ENCODE measurements at regions not wholly inside any gene's neighbourhood (a gene's known extent, or its start where the extent isn't known, plus 50 kb on each side); places are given as distances from the start of the nearest gene placed in this dataset.

DNA sequence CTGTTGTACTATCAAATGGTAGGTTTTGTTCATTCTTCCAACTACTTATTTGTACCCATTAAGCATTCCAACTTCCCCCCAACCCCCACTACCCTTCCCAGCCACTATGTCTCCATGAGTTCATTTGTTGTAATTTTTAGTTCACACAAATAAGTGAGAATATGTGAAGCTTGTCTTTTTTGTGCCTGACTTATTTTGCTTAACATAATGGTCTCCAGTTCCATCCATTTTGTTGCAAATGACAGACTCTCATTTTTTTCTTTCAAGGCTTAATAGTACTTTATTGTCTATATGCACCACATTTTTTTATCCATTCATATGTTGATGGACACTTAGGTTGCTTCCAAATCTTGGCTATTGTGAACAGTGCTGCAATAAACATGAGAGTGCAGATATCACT is 86.2 kb downstream of the ALG10B start:
- TF ChIP-seq POLR2A (IDR thresholded peaks at IDR 0.05; ENCODE audit: low read length) (no peak), GATA1 (IDR thresholded peaks at IDR 0.05; ENCODE audit: low read depth, low read length) (no peak)

Measured in erythroblast (primary cell).